IMR-90 (cell line): ENCODE measurements at regions not wholly inside any gene's neighbourhood (a gene's known extent, or its start where the extent isn't known, plus 50 kb on each side); places are given as distances from the start of the nearest gene placed in this dataset.

Source experiments
- ATAC-seq: fragments of 200-7000 bp; cut with Tn5 transposase; 2 replicates; pipeline ENCODE4 v1.9.1; 2020; ENCODE audit warnings: low read depth, mild to moderate bottlenecking, moderate library complexity
- BruUV-seq: library from RNA; stranded (reverse); fragments of 400-500 nt; replicated peaks from 2 replicates; lab custom pipeline; 2021; lab: Mats Ljungman, UMichigan
- CTCF ChIA-PET: fragments of 300-600 bp; formaldehyde crosslinking; extraction: SDS; loops from one replicate; lab custom pipeline; 2021; ENCODE audit warnings: antibody characterized with exemption; lab: Yijun Ruan, JAX
- POLR2A ChIA-PET: fragments of 300-600 bp; sonication (Branson Sonifier 250); formaldehyde crosslinking; loops from one replicate; lab custom pipeline; 2022; ENCODE audit warnings: antibody characterized with exemption; ENCODE audit not compliant: unreplicated experiment; lab: Charles Lee
- DNase-seq: peaks from one replicate; pipeline ENCODE4 v3.0.0; 2013
- H2AFZ ChIP-seq: replicated peaks from 2 replicates; pipeline ENCODE3; 2013; ENCODE audit warnings: low read length, mild to moderate bottlenecking; ENCODE audit not compliant: poor library complexity
- H2AK5ac ChIP-seq: 2 replicates; pipeline ENCODE4 v1.6.1; 2013; ENCODE audit warnings: low read depth, low read length, inconsistent platforms
- H2AK9ac ChIP-seq: replicated peaks from 2 replicates; pipeline ENCODE3; 2013; ENCODE audit warnings: mild to moderate bottlenecking, low read depth, low read length, moderate library complexity; ENCODE audit not compliant: poor library complexity
- H2BK120ac ChIP-seq: 2 replicates; pipeline ENCODE4 v1.6.1; 2013; ENCODE audit warnings: low read depth, low read length, inconsistent platforms
- H2BK15ac ChIP-seq: 3 replicates; pipeline ENCODE4 v1.6.1; 2013; ENCODE audit warnings: low read depth, low read length, inconsistent platforms
- H2BK20ac ChIP-seq: 2 replicates; pipeline ENCODE4 v1.6.1; 2013; ENCODE audit warnings: low read depth, mild to moderate bottlenecking, inconsistent platforms, low read length, moderate library complexity
- H2BK5ac ChIP-seq: 2 replicates; pipeline ENCODE4 v1.6.1; 2013; ENCODE audit warnings: mild to moderate bottlenecking, low read depth, low read length, inconsistent platforms; ENCODE audit not compliant: poor library complexity, severe bottlenecking
- H3K14ac ChIP-seq: replicated peaks from 2 replicates; pipeline ENCODE4 v1.6.1; 2013; ENCODE audit warnings: low read depth, low read length, inconsistent platforms
- H3K18ac ChIP-seq: 2 replicates; pipeline ENCODE4 v1.6.1; 2013; ENCODE audit warnings: low read depth, low read length, control low read depth
- H3K23ac ChIP-seq: 2 replicates; pipeline ENCODE4 v1.6.1; 2013; ENCODE audit warnings: low read depth, low read length, inconsistent platforms
- H3K27ac ChIP-seq: 2 replicates; pipeline ENCODE4 v1.5.1; 2013; ENCODE audit warnings: mild to moderate bottlenecking, control low read depth, low read length; ENCODE audit not compliant: insufficient read depth
- H3K27me3 ChIP-seq: 2 replicates; pipeline ENCODE4 v1.6.1; 2013; ENCODE audit warnings: low read length; ENCODE audit not compliant: control insufficient read depth, insufficient read depth
- H3K36me3 ChIP-seq: 2 replicates; pipeline ENCODE4 v1.6.1; 2013; ENCODE audit warnings: low read length, mixed read lengths; ENCODE audit not compliant: control insufficient read depth, insufficient read depth
- H3K4ac ChIP-seq: 2 replicates; pipeline ENCODE4 v1.6.1; 2013; ENCODE audit warnings: low read depth, low read length, inconsistent platforms
- H3K4me1 ChIP-seq: 2 replicates; pipeline ENCODE4 v1.6.1; 2013; ENCODE audit warnings: low read length, mixed read lengths; ENCODE audit not compliant: control insufficient read depth, insufficient read depth
- H3K4me2 ChIP-seq: 2 replicates; pipeline ENCODE4 v1.6.1; 2013; ENCODE audit warnings: low read depth, mild to moderate bottlenecking, control low read depth, low read length, moderate library complexity
- H3K4me3 ChIP-seq: 2 replicates; pipeline ENCODE4 v1.5.1; 2013; ENCODE audit warnings: low read depth, mild to moderate bottlenecking, control low read depth, low read length, moderate library complexity; ENCODE audit not compliant: insufficient read depth
- H3K56ac ChIP-seq: 2 replicates; pipeline ENCODE4 v1.6.1; 2013; ENCODE audit warnings: low read length, inconsistent platforms; ENCODE audit not compliant: insufficient read depth; ENCODE audit errors: extremely low read depth
- H3K79me1 ChIP-seq, 2 experiments: 2 replicates each; pipeline ENCODE4 v1.6.1; 2013; ENCODE audit warnings: low read length in 2 of 2, inconsistent platforms in 1 of 2, low read depth in 1 of 2
- H3K9ac ChIP-seq: 2 replicates; pipeline ENCODE4 v1.6.1; 2013; ENCODE audit warnings: low read depth, low read length, control low read depth
- H3K9me1 ChIP-seq: 2 replicates; pipeline ENCODE4 v1.6.1; 2013; ENCODE audit warnings: low read length, inconsistent platforms; ENCODE audit not compliant: insufficient read depth
- H3K9me3 ChIP-seq: 2 replicates; pipeline ENCODE4 v1.6.1; 2013; ENCODE audit warnings: low read length; ENCODE audit not compliant: control insufficient read depth, insufficient read depth
- H4K20me1 ChIP-seq: 2 replicates; pipeline ENCODE4 v1.6.1; 2013; ENCODE audit warnings: low read length, inconsistent platforms; ENCODE audit not compliant: insufficient read depth
- H4K5ac ChIP-seq: 2 replicates; pipeline ENCODE4 v1.6.1; 2013; ENCODE audit warnings: mild to moderate bottlenecking, low read depth, low read length, control low read depth
- H4K8ac ChIP-seq, 2 experiments: 2 replicates each; pipeline ENCODE4 v1.6.1; 2013; ENCODE audit warnings: low read depth in 2 of 2, low read length in 2 of 2, control low read depth in 1 of 2, inconsistent platforms in 1 of 2
- H4K91ac ChIP-seq: 2 replicates; pipeline ENCODE4 v1.6.1; 2013; ENCODE audit warnings: low read depth, low read length, inconsistent platforms; ENCODE audit not compliant: insufficient read depth
- CEBPB ChIP-seq: IDR thresholded peaks from 2 replicates; pipeline ENCODE4 v1.6.1; 2012; ENCODE audit warnings: low read depth, low read length, improper control_type of control experiment
- CHD1 ChIP-seq: IDR thresholded peaks from 2 replicates; pipeline ENCODE4 v1.6.1; 2012; ENCODE audit warnings: low read depth, low read length, improper control_type of control experiment
- FOS ChIP-seq: fragments of 150-350 bp; IDR thresholded peaks from 2 replicates; pipeline ENCODE4 v1.6.1; 2016; ENCODE audit warnings: low read depth, low read length
- MAFK ChIP-seq: IDR thresholded peaks from 2 replicates; pipeline ENCODE4 v1.6.1; 2012; ENCODE audit warnings: low read depth, low read length, improper control_type of control experiment
- MAZ ChIP-seq: IDR thresholded peaks from 2 replicates; pipeline ENCODE4 v1.6.1; 2012; ENCODE audit warnings: low read depth, mild to moderate bottlenecking, low read length, improper control_type of control experiment, moderate library complexity, borderline replicate concordance
- MXI1 ChIP-seq: IDR thresholded peaks from 2 replicates; pipeline ENCODE4 v1.6.1; 2012; ENCODE audit warnings: low read depth, mild to moderate bottlenecking, low read length, moderate library complexity, borderline replicate concordance
- NFE2L2 ChIP-seq: fragments of 150-350 bp; IDR thresholded peaks from 2 replicates; pipeline ENCODE4 v1.6.1; 2016; ENCODE audit warnings: low read depth, mild to moderate bottlenecking, low read length
- POLR2A ChIP-seq: IDR thresholded peaks from 2 replicates; pipeline ENCODE4 v1.6.1; 2012; ENCODE audit warnings: mild to moderate bottlenecking, low read depth, low read length
- RAD21 ChIP-seq: IDR thresholded peaks from 2 replicates; pipeline ENCODE4 v1.6.1; 2012; ENCODE audit warnings: low read length, improper control_type of control experiment
- RFX5 ChIP-seq: IDR thresholded peaks from 2 replicates; pipeline ENCODE4 v1.8.0; 2012; ENCODE audit warnings: low read depth, mild to moderate bottlenecking, low read length, moderate library complexity
- SMC3 ChIP-seq: fragments of 150-350 bp; IDR thresholded peaks from 2 replicates; pipeline ENCODE4 v1.6.1; 2016; ENCODE audit warnings: low read depth, mild to moderate bottlenecking, antibody characterized with exemption, low read length, moderate library complexity
- WGBS, 2 experiments: methylation state at CpG; one replicate each; pipeline versions ENCODE4 v1.1.5 to v1.1.7; 2013; ENCODE audit warnings: missing lambda C conversion rate in 2 of 2; ENCODE audit not compliant: insufficient read length in 1 of 2; ENCODE audit errors: extremely low coverage in 2 of 2; 5-methylcytosine and 5-hydroxymethylcytosine counted together
- dilution Hi-C: fragments of 300-500 bp; cut with HindIII; formaldehyde crosslinking; loops from one replicate; pipeline ENCODE4 v1.14.3; 2018; ENCODE audit warnings: low sequenced_read_pairs; ENCODE audit not compliant: unreplicated experiment
- in situ Hi-C: fragments of 300-500 bp; cut with MboI; formaldehyde crosslinking; loops from 3 replicates; pipeline ENCODE4 v1.14.3; 2019; ENCODE audit warnings: low sequenced_read_pairs, inconsistent platforms, mixed read lengths
- intact Hi-C: fragments of 100-400 bp; cut with micrococcal nuclease; formaldehyde crosslinking; loops from 2 replicates; pipeline ENCODE4 v1.10.0; 2022
- TF ChIP-seq, protein P1 (sequence below): conservative IDR thresholded peaks from 2 replicates; pipeline ENCODE4 v1.5.1; 2012; ENCODE audit warnings: mild to moderate bottlenecking, low read depth, low read length, improper control_type of control experiment
- TF ChIP-seq, protein P2 (sequence below): fragments of 150-350 bp; IDR thresholded peaks from 2 replicates; pipeline ENCODE4 v1.6.1; 2016; ENCODE audit warnings: low read depth, mild to moderate bottlenecking, low read length, moderate library complexity, borderline replicate concordance

DNA sequence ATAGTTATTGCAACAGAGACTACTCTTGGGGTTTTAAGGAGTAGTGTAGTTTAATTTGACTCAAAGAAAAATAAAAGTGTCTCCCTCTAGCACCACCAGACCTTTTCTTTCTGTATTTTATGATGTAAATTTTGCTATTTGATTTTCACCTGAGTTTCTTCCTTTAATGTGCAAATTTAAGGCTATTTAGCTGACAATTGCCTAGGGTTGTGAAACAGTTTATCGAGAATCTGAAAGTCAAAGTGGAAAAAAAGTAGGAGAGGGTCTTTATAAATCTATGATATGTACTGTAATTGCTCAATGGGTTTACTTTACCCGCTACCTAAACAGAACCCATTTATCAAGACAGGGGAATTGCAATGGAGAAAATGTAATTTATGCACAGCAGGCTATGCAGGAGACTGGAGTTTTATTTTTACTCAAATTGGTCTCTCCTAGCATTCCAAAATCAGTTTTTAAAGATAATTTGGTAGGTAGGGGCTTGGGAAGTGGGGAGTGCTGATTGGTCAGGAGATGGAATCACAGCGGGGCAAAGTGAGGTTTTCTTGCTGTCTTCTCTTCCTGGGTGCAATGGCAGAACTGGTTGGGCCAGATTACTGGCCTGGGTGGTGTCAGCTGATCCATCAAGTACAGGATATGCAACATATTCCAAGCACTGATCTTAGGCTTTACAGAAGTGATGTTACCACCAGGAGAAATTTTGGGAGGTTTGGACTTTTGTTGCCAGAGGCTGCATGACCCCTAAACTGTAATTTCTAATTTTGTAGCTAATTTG, 228.6 kb upstream of the TACR3 start:
- Histone ChIP-seq H3K14ac (no peak overlapping the region), H3K18ac (no peak overlapping the region), H2BK20ac (no peak overlapping the region), H2BK5ac (no peak overlapping the region), H3K79me1 (no peaks in the 10 kb centered on the region), H3K9ac (no peak overlapping the region), H2AK5ac (no peak overlapping the region), H2AFZ (no peak overlapping the region), H3K27me3 (no peaks in the 10 kb centered on the region), H2BK120ac (no peak overlapping the region), H3K9me3 (no peaks in the 10 kb centered on the region; the same call in 1 of the 2 replicates), H3K27ac (no peak overlapping the region), H3K9me1 (no peaks in the 10 kb centered on the region), H4K91ac (no peak overlapping the region), H3K4me3 (no peak overlapping the region), H4K5ac (no peak overlapping the region), H4K8ac (no peak overlapping the region), H3K23ac (no peak overlapping the region), H3K56ac (no peak overlapping the region), H2BK15ac (no peak overlapping the region), H2AK9ac (no peak overlapping the region), H3K36me3 (no peaks in the 10 kb centered on the region), H3K4me2 (no peak overlapping the region), H3K4ac (no peak overlapping the region), H3K4me1 (no peaks in the 10 kb centered on the region), H4K20me1 (no peaks in the 10 kb centered on the region)
- in situ Hi-C loops (loop anchor here (25.0 kb wide), 1 partner anchor 736 kb away; no protein-coding TSS in a partner anchor), intact Hi-C loops (no loop called here), dilution Hi-C loops (no loop called here)
- WGBS, 2 experiments = no CpG with 5 or more reads among the region's 3 CpGs
- TF ChIP-seq, protein P1, sequence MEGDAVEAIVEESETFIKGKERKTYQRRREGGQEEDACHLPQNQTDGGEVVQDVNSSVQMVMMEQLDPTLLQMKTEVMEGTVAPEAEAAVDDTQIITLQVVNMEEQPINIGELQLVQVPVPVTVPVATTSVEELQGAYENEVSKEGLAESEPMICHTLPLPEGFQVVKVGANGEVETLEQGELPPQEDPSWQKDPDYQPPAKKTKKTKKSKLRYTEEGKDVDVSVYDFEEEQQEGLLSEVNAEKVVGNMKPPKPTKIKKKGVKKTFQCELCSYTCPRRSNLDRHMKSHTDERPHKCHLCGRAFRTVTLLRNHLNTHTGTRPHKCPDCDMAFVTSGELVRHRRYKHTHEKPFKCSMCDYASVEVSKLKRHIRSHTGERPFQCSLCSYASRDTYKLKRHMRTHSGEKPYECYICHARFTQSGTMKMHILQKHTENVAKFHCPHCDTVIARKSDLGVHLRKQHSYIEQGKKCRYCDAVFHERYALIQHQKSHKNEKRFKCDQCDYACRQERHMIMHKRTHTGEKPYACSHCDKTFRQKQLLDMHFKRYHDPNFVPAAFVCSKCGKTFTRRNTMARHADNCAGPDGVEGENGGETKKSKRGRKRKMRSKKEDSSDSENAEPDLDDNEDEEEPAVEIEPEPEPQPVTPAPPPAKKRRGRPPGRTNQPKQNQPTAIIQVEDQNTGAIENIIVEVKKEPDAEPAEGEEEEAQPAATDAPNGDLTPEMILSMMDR = no peak
- no peak for TF ChIP-seq POLR2A
- no peak for TF ChIP-seq RFX5
- TF ChIP-seq CEBPB = no peak
- no peak for TF ChIP-seq CHD1
- TF ChIP-seq NFE2L2 = no peak
- TF ChIP-seq RAD21 = no peak
- TF ChIP-seq, protein P2, sequence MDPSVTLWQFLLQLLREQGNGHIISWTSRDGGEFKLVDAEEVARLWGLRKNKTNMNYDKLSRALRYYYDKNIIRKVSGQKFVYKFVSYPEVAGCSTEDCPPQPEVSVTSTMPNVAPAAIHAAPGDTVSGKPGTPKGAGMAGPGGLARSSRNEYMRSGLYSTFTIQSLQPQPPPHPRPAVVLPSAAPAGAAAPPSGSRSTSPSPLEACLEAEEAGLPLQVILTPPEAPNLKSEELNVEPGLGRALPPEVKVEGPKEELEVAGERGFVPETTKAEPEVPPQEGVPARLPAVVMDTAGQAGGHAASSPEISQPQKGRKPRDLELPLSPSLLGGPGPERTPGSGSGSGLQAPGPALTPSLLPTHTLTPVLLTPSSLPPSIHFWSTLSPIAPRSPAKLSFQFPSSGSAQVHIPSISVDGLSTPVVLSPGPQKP = no peak
- no peak for TF ChIP-seq SMC3
- no peak for TF ChIP-seq MXI1
- no peak for TF ChIP-seq MAFK
- TF ChIP-seq MAZ = no peak
- TF ChIP-seq FOS = no peak
- ChIA-PET POLR2A (no interaction called here), CTCF (no interaction called here)
- no TSS peak for BruUV-seq
- ATAC-seq (no peak), DNase-seq (no peak)
